Panc1 (cell line): ENCODE measurements at regions not wholly inside any gene's neighbourhood (a gene's known extent, or its start where the extent isn't known, plus 50 kb on each side); places are given as distances from the start of the nearest gene placed in this dataset.

Experiments
- ATAC-seq: fragments of 200-7000 bp; cut with Tn5 transposase; 2 replicates; pipeline ENCODE4 v1.9.1; 2020; ENCODE audit warnings: mild to moderate bottlenecking, moderate library complexity
- BruUV-seq: library from RNA; stranded (reverse); fragments of 400-500 nt; replicated peaks from 2 replicates; lab custom pipeline; 2021; lab: Mats Ljungman, UMichigan
- CTCF ChIA-PET: fragments of 300-600 bp; sonication (Branson Sonifier 250); formaldehyde crosslinking; loops from one replicate; lab custom pipeline; 2022; ENCODE audit warnings: antibody characterized with exemption; lab: Charles Lee
- POLR2A ChIA-PET: fragments of 300-600 bp; sonication (Branson Sonifier 250); formaldehyde crosslinking; loops from one replicate; lab custom pipeline; 2022; ENCODE audit warnings: antibody characterized with exemption; lab: Charles Lee
- DNase-seq: peaks from one replicate; pipeline ENCODE4 v3.0.0-alpha.2; 2010; ENCODE audit warnings: low read depth, low spot score
- H3K27ac ChIP-seq: 2 replicates; pipeline ENCODE4 v1.5.1; 2011; ENCODE audit warnings: mild to moderate bottlenecking, low read length, inconsistent platforms
- H3K27me3 ChIP-seq: fragments of 200-500 bp; sonication (Bioruptor generic); 2 replicates; pipeline ENCODE4 v1.6.0; 2014; ENCODE audit warnings: low read length, inconsistent platforms; ENCODE audit not compliant: control insufficient read depth, insufficient read depth
- H3K36me3 ChIP-seq: fragments of 200-500 bp; sonication (Bioruptor generic); 2 replicates; pipeline ENCODE4 v1.5.1; 2014; ENCODE audit warnings: inconsistent platforms, mild to moderate bottlenecking, low read length, moderate library complexity; ENCODE audit not compliant: control insufficient read depth, insufficient read depth
- H3K4me1 ChIP-seq: 2 replicates; pipeline ENCODE4 v1.5.1; 2011; ENCODE audit warnings: inconsistent platforms, mild to moderate bottlenecking, low read length, moderate library complexity; ENCODE audit not compliant: control insufficient read depth, insufficient read depth
- H3K4me3 ChIP-seq, 2 experiments: 2 replicates each; pipeline ENCODE4 v1.5.1; 2011 to 2012; ENCODE audit warnings: low read depth in 2 of 2, low read length in 2 of 2, mild to moderate bottlenecking in 2 of 2, inconsistent platforms in 1 of 2, moderate library complexity in 1 of 2
- H3K9me3 ChIP-seq: fragments of 200-500 bp; sonication (Bioruptor generic); 2 replicates; pipeline ENCODE4 v1.5.1; 2014; ENCODE audit warnings: low read depth, mild to moderate bottlenecking, inconsistent platforms, low read length, moderate library complexity; ENCODE audit not compliant: control insufficient read depth, insufficient read depth
- POLR2AphosphoS5 ChIP-seq: IDR thresholded peaks from 2 replicates; pipeline ENCODE4 v1.6.1; 2012; ENCODE audit warnings: mild to moderate bottlenecking, low read depth, low read length, moderate library complexity
- REST ChIP-seq, 2 experiments: IDR thresholded peaks; 2 replicates each; pipeline ENCODE4 v1.6.1; 2011 to 2012; ENCODE audit warnings: low read depth in 2 of 2, control low read depth in 1 of 2, low read length in 1 of 2, mild to moderate bottlenecking in 1 of 2, moderate library complexity in 1 of 2; ENCODE audit not compliant: insufficient read depth in 1 of 2
- SIN3A ChIP-seq: IDR thresholded peaks from 2 replicates; pipeline ENCODE4 v1.6.1; 2012; ENCODE audit warnings: low read depth, mild to moderate bottlenecking, low read length, moderate library complexity, borderline replicate concordance; ENCODE audit not compliant: insufficient read depth
- TCF7L2 ChIP-seq: IDR thresholded peaks from 2 replicates; pipeline ENCODE4 v1.6.1; 2011; ENCODE audit warnings: mild to moderate bottlenecking, low read depth, low read length, inconsistent platforms
- in situ Hi-C: cut with HindIII; loops from 2 replicates; pipeline ENCODE4 v1.10.0; 2016; ENCODE audit warnings: low sequenced_read_pairs, low pct_unique_long_range_greater_than_20kb
- intact Hi-C: fragments of 100-400 bp; cut with micrococcal nuclease; formaldehyde crosslinking; loops from one replicate; pipeline ENCODE4 v1.10.0; 2022; ENCODE audit not compliant: unreplicated experiment
- TF ChIP-seq, protein P1 (sequence below): fragments of 450-650 bp; IDR thresholded peaks from 2 replicates; pipeline ENCODE4 v1.5.1; 2017; ENCODE audit warnings: mild to moderate bottlenecking

DNA sequence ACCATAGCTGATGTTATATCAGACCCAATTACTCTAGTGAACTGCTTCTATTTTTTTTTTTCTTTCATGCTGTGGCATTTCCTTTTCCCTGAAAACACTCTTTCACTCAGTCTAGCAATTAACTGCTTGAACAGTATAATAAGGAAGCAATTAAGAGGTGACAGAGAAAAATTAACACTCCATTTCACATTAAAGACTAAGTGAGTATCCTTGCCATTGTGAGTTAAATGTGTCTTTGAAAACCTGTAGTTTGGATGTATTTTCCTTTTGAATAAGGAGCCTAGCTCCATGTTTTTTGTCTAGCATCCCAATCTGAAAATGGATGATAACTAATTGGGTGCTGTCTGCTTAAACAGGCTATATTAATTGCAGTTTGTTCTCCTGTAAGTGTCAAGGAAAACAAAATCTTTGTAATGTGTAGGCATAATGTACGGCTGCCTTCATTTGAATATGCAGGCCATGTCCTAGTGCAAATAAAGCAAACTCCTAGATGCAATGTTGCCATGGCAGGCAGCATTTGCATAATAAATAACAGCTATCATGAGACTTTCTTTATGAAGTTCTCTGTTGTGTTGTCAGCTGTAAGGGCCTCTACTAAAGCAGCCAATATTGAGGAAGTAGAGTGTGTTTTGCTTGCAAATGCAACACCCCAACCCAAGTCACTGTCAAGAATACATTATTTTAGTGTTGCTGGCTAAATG lies 416.7 kb downstream of the ZIC3 start:
- ATAC-seq: no peak
- CTCF ChIA-PET: no interaction called here
- in situ Hi-C loops: no loop called here

GRCh38 chrX:137988470-137988869 lies 422.5 kb downstream of the ZIC3 start:
- Histone ChIP-seq H3K9me3 (no peaks in the 10 kb centered on the region), H3K4me3 (no peak overlapping the region), H3K4me1 (no peaks in the 10 kb centered on the region), H3K27ac (no peak overlapping the region), H3K27me3 (no peaks in the 10 kb centered on the region; the same call in 1 of the 2 replicates), H3K36me3 (no peaks in the 10 kb centered on the region)
- ATAC-seq (no peak), DNase-seq (no peak)
- CTCF ChIA-PET: interaction anchor here (0.5 kb wide), 1 partner anchor 770 kb away, joined by 6 read pairs; no protein-coding TSS in a partner anchor
- BruUV-seq: no TSS peak
- intact Hi-C loops (no loop called here), in situ Hi-C loops (no loop called here)
- POLR2A ChIA-PET: no interaction called here
- TF ChIP-seq SIN3A (no peak), REST (IDR thresholded peaks at IDR 0.05; ENCODE audit: insufficient read depth in 1 of 2, low read depth in 2 of 2, low read length in 1 of 2) (no peak), POLR2AphosphoS5 (no peak), TCF7L2 (no peak)
- TF ChIP-seq, protein P1, sequence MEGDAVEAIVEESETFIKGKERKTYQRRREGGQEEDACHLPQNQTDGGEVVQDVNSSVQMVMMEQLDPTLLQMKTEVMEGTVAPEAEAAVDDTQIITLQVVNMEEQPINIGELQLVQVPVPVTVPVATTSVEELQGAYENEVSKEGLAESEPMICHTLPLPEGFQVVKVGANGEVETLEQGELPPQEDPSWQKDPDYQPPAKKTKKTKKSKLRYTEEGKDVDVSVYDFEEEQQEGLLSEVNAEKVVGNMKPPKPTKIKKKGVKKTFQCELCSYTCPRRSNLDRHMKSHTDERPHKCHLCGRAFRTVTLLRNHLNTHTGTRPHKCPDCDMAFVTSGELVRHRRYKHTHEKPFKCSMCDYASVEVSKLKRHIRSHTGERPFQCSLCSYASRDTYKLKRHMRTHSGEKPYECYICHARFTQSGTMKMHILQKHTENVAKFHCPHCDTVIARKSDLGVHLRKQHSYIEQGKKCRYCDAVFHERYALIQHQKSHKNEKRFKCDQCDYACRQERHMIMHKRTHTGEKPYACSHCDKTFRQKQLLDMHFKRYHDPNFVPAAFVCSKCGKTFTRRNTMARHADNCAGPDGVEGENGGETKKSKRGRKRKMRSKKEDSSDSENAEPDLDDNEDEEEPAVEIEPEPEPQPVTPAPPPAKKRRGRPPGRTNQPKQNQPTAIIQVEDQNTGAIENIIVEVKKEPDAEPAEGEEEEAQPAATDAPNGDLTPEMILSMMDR: no peak

More for the DNA sequence above, 416.7 kb downstream of the ZIC3 start:
- TF ChIP-seq SIN3A (no peak), TCF7L2 (no peak), POLR2AphosphoS5 (no peak), REST (IDR thresholded peaks at IDR 0.05; ENCODE audit: insufficient read depth in 1 of 2, low read depth in 2 of 2, low read length in 1 of 2) (no peak)
- TF ChIP-seq, protein P1: no peak
- H3K4me1 ChIP-seq: no peaks in the 10 kb centered on the region
- BruUV-seq: no TSS peak
- H3K9me3 ChIP-seq: no peaks in the 10 kb centered on the region
- POLR2A ChIA-PET: no interaction called here
- intact Hi-C loops: no loop called here
- no peaks in the 10 kb centered on the region; the same call in 1 of the 2 replicates for H3K27me3 ChIP-seq
- no peak overlapping the region for H3K27ac ChIP-seq
- no peak overlapping the region for H3K4me3 ChIP-seq
- H3K36me3 ChIP-seq: no peaks in the 10 kb centered on the region
- no peak for DNase-seq
